Esophagus (tissue), 2 donors: ENCODE measurements at regions not wholly inside any gene's neighbourhood (a gene's known extent, or its start where the extent isn't known, plus 50 kb on each side); places are given as distances from the start of the nearest gene placed in this dataset.

Source experiments
- H3K27ac ChIP-seq, 2 donors: one replicate each; pipeline ENCODE4 v1.5.1; 2013; ENCODE audit warnings: low read depth in 2 of 2, mild to moderate bottlenecking in 2 of 2, inconsistent platforms in 1 of 2, low read length in 1 of 2, moderate library complexity in 1 of 2
- H3K27me3 ChIP-seq, 2 donors: one replicate each; pipeline ENCODE4 v1.6.1; 2013; ENCODE audit warnings: low read length in 2 of 2, control low read depth in 1 of 2, mild to moderate bottlenecking in 1 of 2; ENCODE audit not compliant: insufficient read depth in 2 of 2, control insufficient read depth in 1 of 2
- H3K36me3 ChIP-seq, 2 donors: one replicate each; pipeline ENCODE4 v1.6.1; 2013; ENCODE audit warnings: low read length in 1 of 2; ENCODE audit not compliant: control insufficient read depth in 2 of 2, insufficient read depth in 2 of 2
- H3K4me1 ChIP-seq, 2 donors: one replicate each; pipeline ENCODE4 v1.6.1; 2013; ENCODE audit warnings: low read length in 1 of 2; ENCODE audit not compliant: control insufficient read depth in 2 of 2, insufficient read depth in 2 of 2
- H3K4me3 ChIP-seq, 2 donors: one replicate each; pipeline ENCODE4 v1.5.1; 2013; ENCODE audit warnings: low read length in 2 of 2, mild to moderate bottlenecking in 2 of 2, low read depth in 1 of 2, moderate library complexity in 1 of 2
- H3K9me3 ChIP-seq, 2 donors: one replicate each; pipeline ENCODE4 v1.6.1; 2013; ENCODE audit warnings: mild to moderate bottlenecking in 2 of 2, low read depth in 1 of 2, low read length in 1 of 2, moderate library complexity in 1 of 2; ENCODE audit not compliant: control insufficient read depth in 2 of 2, insufficient read depth in 1 of 2
- WGBS, 2 donors: extraction: QIAGEN DNeasy Blood & Tissue Kit; methylation state at CpG; one replicate each; pipeline ENCODE4 v1.1.7; 2013; 5-methylcytosine and 5-hydroxymethylcytosine counted together
- donor health status: healthy with polysubstance abuse.
- donor health status: Bipolar disorder and iron deficiency.

DNA sequence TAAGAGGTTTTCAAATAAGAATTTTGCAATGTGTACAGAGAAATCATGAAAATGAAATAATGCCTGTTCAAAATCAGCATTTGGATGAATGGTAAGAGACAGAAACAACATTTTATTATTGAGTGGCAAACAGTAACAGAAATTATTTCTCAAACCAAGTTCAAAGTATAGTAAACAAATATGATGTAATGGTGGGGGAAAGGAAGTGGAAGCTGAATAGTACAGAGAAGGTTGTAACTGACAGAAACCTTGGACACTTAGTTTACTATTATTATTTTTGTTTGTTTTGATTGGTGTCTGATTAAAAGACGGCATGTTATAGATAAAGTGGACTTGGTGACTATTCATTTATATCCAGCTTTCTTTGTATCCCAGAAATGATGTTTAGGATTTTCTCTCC lies 1637.4 kb upstream of the ACVR2A start:
- WGBS, 2 donors: 50 to 81% methylated on average over 1 of the region's 1 CpG
- Histone ChIP-seq H3K36me3 (no peaks in the 10 kb centered on the region), H3K27ac (no peak overlapping the region), H3K9me3 (no peaks in the 10 kb centered on the region), H3K4me3 (no peak overlapping the region), H3K27me3 (no peaks in the 10 kb centered on the region), H3K4me1 (no peaks in the 10 kb centered on the region)

- no peaks in the 10 kb centered on the region for H3K36me3 ChIP-seq
- no peaks in the 10 kb centered on the region for H3K4me1 ChIP-seq
- H3K4me3 ChIP-seq: no peak overlapping the region
- H3K27me3 ChIP-seq: no peaks in the 10 kb centered on the region
- H3K9me3 ChIP-seq: no peaks in the 10 kb centered on the region
- H3K27ac ChIP-seq: no peak overlapping the region
- 78 to 84% methylated on average over 5 of the region's 5 CpGs for WGBS, 2 donors
Measured at GRCh38 chr2:146203064-146203624, 1641.7 kb upstream of the ACVR2A start.

DNA sequence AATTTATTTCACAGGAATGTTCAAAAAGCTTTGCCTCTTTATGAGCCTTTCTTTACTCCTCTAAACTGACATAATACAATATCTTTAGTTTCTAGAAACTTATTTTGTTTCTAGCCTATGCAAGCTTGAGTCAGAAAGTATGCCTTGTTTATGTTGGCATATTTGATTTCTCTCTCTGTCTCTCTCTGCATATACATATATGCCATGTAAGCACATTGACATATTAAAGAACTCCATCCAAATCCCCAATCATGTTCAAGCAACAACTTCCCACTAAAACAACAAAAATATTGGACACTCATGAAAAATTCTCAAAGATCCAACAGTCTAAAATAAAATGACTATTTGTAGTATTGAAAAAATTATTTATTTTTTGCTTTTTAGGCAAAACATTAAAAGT lies 1651.2 kb upstream of the ACVR2A start:
- Histone ChIP-seq H3K9me3 (no peaks in the 10 kb centered on the region), H3K27me3 (no peaks in the 10 kb centered on the region), H3K4me1 (no peaks in the 10 kb centered on the region), H3K4me3 (no peak overlapping the region), H3K27ac (no peak overlapping the region), H3K36me3 (no peaks in the 10 kb centered on the region)

- H3K4me3 ChIP-seq: no peak overlapping the region
- no peaks in the 10 kb centered on the region for H3K27me3 ChIP-seq
- no peaks in the 10 kb centered on the region for H3K36me3 ChIP-seq
- H3K4me1 ChIP-seq: no peaks in the 10 kb centered on the region
- no peak overlapping the region for H3K27ac ChIP-seq
- no peaks in the 10 kb centered on the region for H3K9me3 ChIP-seq
Measured at GRCh38 chr2:146189541-146189940, 1655.3 kb upstream of the ACVR2A start.

DNA sequence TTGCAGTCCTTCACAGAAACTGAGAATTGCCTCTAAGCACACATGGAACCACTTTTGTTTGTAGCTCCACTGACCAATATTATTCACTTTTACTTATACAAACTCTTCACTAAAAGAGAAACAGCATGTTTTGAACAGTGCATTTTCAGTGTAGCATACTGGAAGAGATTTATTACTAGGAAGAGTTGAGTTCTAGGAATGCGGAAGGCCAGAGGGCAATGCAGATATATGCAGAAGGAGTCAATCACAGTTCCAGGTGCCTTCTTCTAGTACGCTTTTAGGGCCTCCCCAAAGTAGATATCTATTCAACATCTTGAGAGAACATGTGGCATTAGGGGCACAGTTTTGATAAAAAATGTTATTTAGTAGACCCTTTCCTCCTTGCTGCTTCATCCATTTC lies 1654.0 kb upstream of the ZEB2 start:
- no peaks in the 10 kb centered on the region for H3K27me3 ChIP-seq
- WGBS, 2 donors: 90 to 91% methylated on average over 2 of the region's 2 CpGs
- H3K4me1 ChIP-seq: no peaks in the 10 kb centered on the region
- H3K36me3 ChIP-seq: no peaks in the 10 kb centered on the region
- H3K4me3 ChIP-seq: no peak overlapping the region
- H3K9me3 ChIP-seq: no peaks in the 10 kb centered on the region
- no peak overlapping the region for H3K27ac ChIP-seq

DNA sequence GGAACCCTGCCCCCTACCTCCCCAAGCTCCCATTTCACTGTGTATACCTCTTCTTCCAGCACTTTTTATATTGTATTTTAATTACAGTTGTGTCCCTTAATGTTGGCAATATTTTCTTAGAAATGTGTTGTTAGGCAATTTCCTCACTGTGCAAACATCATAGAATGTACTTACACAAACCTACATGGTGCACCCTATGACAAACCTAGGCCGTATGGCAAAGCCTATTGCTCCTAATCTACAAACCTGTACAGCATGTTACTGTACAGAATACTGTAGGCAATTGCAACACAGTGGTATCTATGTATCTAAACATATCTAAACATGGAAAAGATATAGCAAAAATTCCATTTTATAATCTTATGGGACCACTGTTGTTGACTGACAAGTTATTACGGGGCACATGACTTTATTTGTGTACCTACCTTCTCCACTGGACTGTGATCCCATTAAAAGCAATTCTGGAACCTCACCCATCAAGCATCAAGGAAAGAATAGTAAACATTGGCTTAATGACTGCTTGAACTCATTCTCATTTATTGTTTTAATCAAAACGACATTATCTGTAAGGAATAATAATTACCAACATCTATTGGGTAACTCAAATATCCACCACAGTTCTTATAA lies 1641.5 kb upstream of the ZEB2 start:
- Histone ChIP-seq H3K36me3 (no peaks in the 10 kb centered on the region), H3K4me3 (no peak overlapping the region), H3K4me1 (no peaks in the 10 kb centered on the region), H3K9me3 (no peaks in the 10 kb centered on the region), H3K27me3 (no peaks in the 10 kb centered on the region), H3K27ac (no peak overlapping the region)
- WGBS, 2 donors: 64 to 85% methylated on average over 3 of the region's 3 CpGs

GRCh38 chr2:146158072-146158674 lies 1638.3 kb upstream of the ZEB2 start:
- H3K4me1 ChIP-seq: no peaks in the 10 kb centered on the region
- no peaks in the 10 kb centered on the region for H3K36me3 ChIP-seq
- no peaks in the 10 kb centered on the region for H3K27me3 ChIP-seq
- no peaks in the 10 kb centered on the region for H3K9me3 ChIP-seq
- H3K4me3 ChIP-seq: no peak overlapping the region
- no peak overlapping the region for H3K27ac ChIP-seq
- 96 to 99% methylated on average over 3 of the region's 3 CpGs for WGBS, 2 donors

GRCh38 chr2:146147448-146148012 lies 1627.6 kb upstream of the ZEB2 start:
- Histone ChIP-seq H3K4me1 (no peaks in the 10 kb centered on the region), H3K36me3 (no peaks in the 10 kb centered on the region), H3K27ac (no peak overlapping the region), H3K9me3 (no peaks in the 10 kb centered on the region), H3K27me3 (no peaks in the 10 kb centered on the region), H3K4me3 (no peak overlapping the region)
- 78% methylated on average over 2 of the region's 2 CpGs for WGBS, 2 donors

DNA sequence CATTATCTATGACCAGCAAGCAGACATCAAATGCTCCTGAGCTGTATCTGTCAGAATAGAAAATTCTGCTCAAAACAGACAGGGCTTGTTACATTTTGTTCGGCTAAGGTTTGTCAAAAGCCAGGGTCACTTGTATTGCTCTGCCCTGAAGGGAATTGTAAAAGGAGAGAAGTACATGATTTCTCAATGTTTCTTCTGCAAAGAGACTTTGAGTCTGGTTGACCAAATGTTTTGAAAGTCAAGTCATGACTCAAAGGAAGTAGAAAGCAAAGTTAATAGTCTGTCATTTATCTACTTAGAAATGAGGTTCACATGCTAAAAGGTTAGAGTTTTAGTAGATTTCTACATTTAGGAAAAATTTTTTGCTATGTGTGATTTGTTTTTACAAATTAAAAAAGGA lies 1624.1 kb upstream of the ZEB2 start:
- Histone ChIP-seq H3K27me3 (no peaks in the 10 kb centered on the region), H3K4me1 (no peaks in the 10 kb centered on the region), H3K36me3 (no peaks in the 10 kb centered on the region), H3K9me3 (no peaks in the 10 kb centered on the region), H3K4me3 (no peak overlapping the region), H3K27ac (no peak overlapping the region)
- WGBS, 2 donors: 81 to 84% methylated on average over 1 of the region's 1 CpG

GRCh38 chr2:146138820-146139219 lies 1618.9 kb upstream of the ZEB2 start:
- Histone ChIP-seq H3K9me3 (no peaks in the 10 kb centered on the region), H3K36me3 (no peaks in the 10 kb centered on the region), H3K4me1 (no peaks in the 10 kb centered on the region), H3K27me3 (no peaks in the 10 kb centered on the region), H3K27ac (no peak overlapping the region), H3K4me3 (no peak overlapping the region)
- 86 to 92% methylated on average over 3 of the region's 3 CpGs for WGBS, 2 donors
